ENCODE measurements at regions not wholly inside any gene's neighbourhood (a gene's known extent, or its start where the extent isn't known, plus 50 kb on each side); places are given as distances from the start of the nearest gene placed in this dataset.

- POLR2A ChIA-PET: interaction anchor here (0.6 kb wide), 1 partner anchor 1163 kb away, joined by 3 read pairs; no protein-coding TSS in a partner anchor
- H3K9me3 Mint-ChIP-seq: peaks cover 14% of the 10 kb centered on the region
- no peak for TF ChIP-seq ETV6 (CRISPR knock-in tag; IDR thresholded peaks at IDR 0.05)
- H3K4me3 Mint-ChIP-seq: no peak overlapping the region
- ATAC-seq (peak; percentile 73), DNase-seq (ENCODE audit: low spot score) (no peak)
- H3K27ac Mint-ChIP-seq: no peak overlapping the region
- CTCF ChIA-PET: interaction anchor here (0.7 kb wide), 1 partner anchor 36 kb away, joined by 4 read pairs; no protein-coding TSS in a partner anchor
- no peaks in the 10 kb centered on the region for H3K27me3 Mint-ChIP-seq (ENCODE audit: low read depth)
- H3K4me1 Mint-ChIP-seq: peaks cover 7% of the 10 kb centered on the region; the same call in 1 of the 2 replicates
- no peaks in the 10 kb centered on the region for H3K36me3 Mint-ChIP-seq
These were observed 341.4 kb downstream of the DTWD2 start for GRCh38 chr5:118646917-118647316.

- Mint-ChIP-seq H3K4me1 (no peaks in the 10 kb centered on the region), H3K9me3 (peaks cover 41% of the 10 kb centered on the region), H3K4me3 (no peak overlapping the region), H3K27ac (no peak overlapping the region; the same call in 1 of the 2 replicates), H3K36me3 (0 out of 2 replicates have a peak, but pooled peaks cover 3% of the 10 kb centered on the region), H3K27me3 (ENCODE audit: low read depth) (no peaks in the 10 kb centered on the region)
- CTCF ChIA-PET: no interaction called here
- no peak for ATAC-seq
- no peak for TF ChIP-seq TEAD4 (CRISPR knock-in tag; IDR thresholded peaks at IDR 0.05)
- no peak for TF ChIP-seq E2F1 (CRISPR knock-in tag; IDR thresholded peaks at IDR 0.05)
- TF ChIP-seq GRHL2 (CRISPR knock-in tag; IDR thresholded peaks at IDR 0.05; ENCODE audit: insufficient replicate concordance, severe bottlenecking): no peak
- no peak for TF ChIP-seq ATF6 (CRISPR knock-in tag; IDR thresholded peaks at IDR 0.05)
- POLR2A ChIA-PET: no interaction called here
- DNase-seq (ENCODE audit: low spot score): no peak
These were observed 350.2 kb downstream of the DTWD2 start for GRCh38 chr5:118637947-118638670.

GRCh38 chr5:118628660-118629354 is 359.5 kb downstream of the DTWD2 start:
- ChIA-PET CTCF (interaction anchor here (0.6 to 1.2 kb wide), 2 partner anchors 163 to 433 kb away, joined by 4 to 5 read pairs; no protein-coding TSS in a partner anchor), POLR2A (interaction anchor here (0.6 kb wide), 1 partner anchor 1590 kb away, joined by 8 read pairs; no protein-coding TSS in a partner anchor)
- no peak overlapping the region for H3K27ac Mint-ChIP-seq
- no peak overlapping the region for H3K4me3 Mint-ChIP-seq
- ATAC-seq (peak; percentile 81), DNase-seq (ENCODE audit: low spot score) (no peak)
- H3K27me3 Mint-ChIP-seq (ENCODE audit: low read depth): no peaks in the 10 kb centered on the region
- H3K36me3 Mint-ChIP-seq: no peaks in the 10 kb centered on the region
- peaks cover 17% of the 10 kb centered on the region for H3K9me3 Mint-ChIP-seq
- peaks cover 13% of the 10 kb centered on the region for H3K4me1 Mint-ChIP-seq
- TF ChIP-seq CREB1 (CRISPR knock-in tag; IDR thresholded peaks at IDR 0.05): no peak
- no peak for TF ChIP-seq E2F5 (CRISPR knock-in tag; IDR thresholded peaks at IDR 0.05)
- no peak for TF ChIP-seq SMAD4 (CRISPR knock-in tag; IDR thresholded peaks at IDR 0.05)
- no peak for TF ChIP-seq TEAD1 (CRISPR knock-in tag; IDR thresholded peaks at IDR 0.05)
- no peak for TF ChIP-seq FOXP1 (CRISPR knock-in tag; IDR thresholded peaks at IDR 0.05; ENCODE audit: borderline replicate concordance)
- TF ChIP-seq GABPB1 (CRISPR knock-in tag; IDR thresholded peaks at IDR 0.05): no peak
- no peak for TF ChIP-seq HMGA2 (CRISPR knock-in tag; IDR thresholded peaks at IDR 0.05)
- TF ChIP-seq ZNF532 (CRISPR knock-in tag; IDR thresholded peaks at IDR 0.05; ENCODE audit: borderline replicate concordance): no peak
- TF ChIP-seq ZNF232 (CRISPR knock-in tag; IDR thresholded peaks at IDR 0.05): no peak
